ENCODE measurements at regions not wholly inside any gene's neighbourhood (a gene's known extent, or its start where the extent isn't known, plus 50 kb on each side); places are given as distances from the start of the nearest gene placed in this dataset.

- Histone ChIP-seq H3K36me3 (no peaks in the 10 kb centered on the region), H3K4me3 (no peak overlapping the region), H3K9me3 (no peaks in the 10 kb centered on the region), H3K27ac (no peak overlapping the region), H3K4me1 (no peaks in the 10 kb centered on the region), H3K27me3 (no peaks in the 10 kb centered on the region)
- TF ChIP-seq POLR2A (IDR thresholded peaks at IDR 0.05) (no peak), CTCF (IDR thresholded peaks at IDR 0.05) (no peak)
- intact Hi-C loops (cut with DNase I; ENCODE audit: low total_unique reads), result no loop called here
- no peak for DNase-seq
Measured at GRCh38 chr4:138678985-138679746, 336.4 kb upstream of the NOCT start.

GRCh38 chr4:138677748-138678147, 337.8 kb upstream of the NOCT start:
- Histone ChIP-seq H3K27ac (no peak overlapping the region), H3K9me3 (no peaks in the 10 kb centered on the region), H3K27me3 (no peaks in the 10 kb centered on the region), H3K4me1 (no peaks in the 10 kb centered on the region), H3K36me3 (no peaks in the 10 kb centered on the region), H3K4me3 (no peak overlapping the region)
- intact Hi-C loops (cut with DNase I; ENCODE audit: low total_unique reads), result no loop called here
- no peak for TF ChIP-seq POLR2A (IDR thresholded peaks at IDR 0.05)
- TF ChIP-seq CTCF (IDR thresholded peaks at IDR 0.05), result no peak
- no peak for DNase-seq

GRCh38 chr4:138677212-138677611, 338.4 kb upstream of the NOCT start:
- no peak overlapping the region for H3K4me3 ChIP-seq
- H3K4me1 ChIP-seq, result no peaks in the 10 kb centered on the region
- TF ChIP-seq POLR2A (IDR thresholded peaks at IDR 0.05) (no peak), CTCF (IDR thresholded peaks at IDR 0.05) (no peak)
- no peaks in the 10 kb centered on the region for H3K9me3 ChIP-seq
- intact Hi-C loops (cut with DNase I; ENCODE audit: low total_unique reads), result no loop called here
- no peaks in the 10 kb centered on the region for H3K27me3 ChIP-seq
- DNase-seq, result no peak
- H3K36me3 ChIP-seq, result no peaks in the 10 kb centered on the region
- no peak overlapping the region for H3K27ac ChIP-seq

GRCh38 chr4:138675685-138676084, 339.9 kb upstream of the NOCT start:
- intact Hi-C loops (cut with DNase I; ENCODE audit: low total_unique reads), result no loop called here

More at GRCh38 chr4:138675685-138676084, 339.9 kb upstream of the NOCT start:
- no peak for DNase-seq
- H3K9me3 ChIP-seq, result no peaks in the 10 kb centered on the region
- no peaks in the 10 kb centered on the region for H3K4me1 ChIP-seq
- TF ChIP-seq POLR2A (IDR thresholded peaks at IDR 0.05), result no peak
- TF ChIP-seq CTCF (IDR thresholded peaks at IDR 0.05), result no peak
- H3K36me3 ChIP-seq, result no peaks in the 10 kb centered on the region
- H3K27ac ChIP-seq, result no peak overlapping the region
- H3K27me3 ChIP-seq, result no peaks in the 10 kb centered on the region
- H3K4me3 ChIP-seq, result no peak overlapping the region

All from uterus (tissue), 3 donors.